Gastroesophageal sphincter (tissue), 4 donors: ENCODE measurements at regions not wholly inside any gene's neighbourhood (a gene's known extent, or its start where the extent isn't known, plus 50 kb on each side); places are given as distances from the start of the nearest gene placed in this dataset.
A peak's percentile ranks its signal among the peaks of the same experiment; 100 is the strongest.

ENCODE experiments used
- ATAC-seq: fragments of 150-250 bp; one replicate; pipeline ENCODE4 v1.9.1; 2016; ENCODE audit warnings: mild to moderate bottlenecking, moderate library complexity
- H3K27ac ChIP-seq, 4 donors: fragments of 200-600 bp; sonication (generic) in 3 of 4; 1 replicate in 3 of 4; 2 replicates in 1 of 4; pipeline ENCODE4 v1.5.1; 2016 to 2019
- H3K27me3 ChIP-seq: fragments of 200-600 bp; sonication (generic); one replicate; pipeline ENCODE4 v1.5.1; 2019
- H3K36me3 ChIP-seq, 2 donors: fragments of 200-600 bp; sonication (generic); one replicate each; pipeline ENCODE4 v1.5.1; 2019; ENCODE audit warnings: control low read depth in 1 of 2
- H3K4me1 ChIP-seq, 3 donors: fragments of 200-600 bp; sonication (generic); 1 replicate in 2 of 3; 2 replicates in 1 of 3; pipeline ENCODE4 v1.5.1; 2016 to 2019; ENCODE audit warnings: control low read depth in 2 of 3
- H3K4me3 ChIP-seq, 2 donors: fragments of 200-600 bp; sonication (generic); one replicate each; pipeline ENCODE4 v1.5.1; 2019; ENCODE audit warnings: mild to moderate bottlenecking in 1 of 2, moderate library complexity in 1 of 2
- H3K9me3 ChIP-seq, 3 donors: fragments of 200-600 bp; sonication (generic); one replicate each; pipeline ENCODE4 v1.5.1; 2017 to 2019; ENCODE audit warnings: control low read depth in 2 of 3
- EP300 ChIP-seq: sonication (generic); formaldehyde crosslinking; IDR thresholded peaks from one replicate; pipeline ENCODE4 v1.6.1; 2017; ENCODE audit warnings: antibody characterized with exemption, mild to moderate bottlenecking
- POLR2A ChIP-seq, 2 donors: fragments of 450-650 bp; IDR thresholded peaks; one replicate each; pipeline ENCODE4 v1.6.1; 2017; ENCODE audit warnings: antibody characterized with exemption in 2 of 2, mild to moderate bottlenecking in 2 of 2, moderate library complexity in 1 of 2
- POLR2AphosphoS5 ChIP-seq: sonication (generic); formaldehyde crosslinking; IDR thresholded peaks from one replicate; pipeline ENCODE4 v1.6.1; 2017; ENCODE audit warnings: antibody characterized with exemption
- WGBS, 2 donors: methylation state at CpG; one replicate each; pipeline ENCODE4 v1.1.5; 2018; ENCODE audit warnings: low coverage in 1 of 2; 5-methylcytosine and 5-hydroxymethylcytosine counted together
- TF ChIP-seq, protein P1 (sequence below), 4 experiments: fragments of 200-600 bp in 2 of 4; fragments of 450-650 bp in 2 of 4; sonication (generic) in 1 of 4; IDR thresholded peaks; one replicate each; pipeline ENCODE4 v1.5.1; 2017 to 2019; ENCODE audit warnings: antibody characterized with exemption in 4 of 4, mild to moderate bottlenecking in 2 of 4, moderate library complexity in 2 of 4

DNA sequence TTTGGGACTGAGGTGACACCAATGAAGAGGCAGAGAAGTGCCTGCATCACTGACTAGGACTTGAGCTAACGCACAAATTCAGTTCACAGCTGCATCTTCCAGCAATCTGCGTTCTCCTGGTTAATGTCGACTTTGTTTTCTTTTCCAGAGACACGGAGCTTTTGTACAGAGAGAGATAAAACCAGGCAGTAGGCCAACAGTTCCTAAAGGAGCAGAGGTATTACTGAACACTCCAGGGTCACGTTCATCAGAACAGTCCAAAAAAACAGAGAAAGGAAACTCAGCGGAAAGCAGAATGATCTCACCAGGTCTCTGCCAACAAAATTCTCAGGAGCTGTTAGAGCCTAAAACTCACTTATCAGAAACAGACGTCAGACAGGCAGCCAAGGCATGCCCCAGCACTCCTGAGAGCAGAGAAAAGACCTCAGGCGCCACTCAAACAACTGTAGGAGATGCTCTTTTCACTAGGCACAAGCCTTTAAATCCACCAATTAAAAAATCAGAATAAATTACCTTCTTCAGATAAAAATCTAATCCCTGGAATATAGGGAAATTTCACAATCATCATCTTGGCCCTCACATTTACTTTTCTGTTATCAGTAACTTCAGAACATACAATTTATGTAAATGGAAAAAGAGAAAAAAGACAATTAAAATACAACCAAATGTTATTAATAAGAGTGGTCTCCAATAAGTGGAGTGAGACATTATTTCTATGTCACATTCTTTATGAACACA is 95.9 kb upstream of the SPTBN1 start:
- Histone ChIP-seq H3K4me3 (peak overlapping the region; percentile 5 to 23), H3K27ac (peak overlapping the region; percentile 72 to 78 (median 76)), H3K36me3 (no peaks in the 10 kb centered on the region), H3K27me3 (no peaks in the 10 kb centered on the region), H3K9me3 (peaks cover 0 to 4% (median 0%) of the 10 kb centered on the region in 3 donors), H3K4me1 (peaks cover 0 to 15% (median 4%) of the 10 kb centered on the region in 3 donors)
- 11 to 18% methylated on average over 5 of the region's 8 CpGs for WGBS, 2 donors
- TF ChIP-seq POLR2AphosphoS5 = peak; percentile 65
- no peak for TF ChIP-seq EP300
- ATAC-seq = peak; percentile 86

DNA sequence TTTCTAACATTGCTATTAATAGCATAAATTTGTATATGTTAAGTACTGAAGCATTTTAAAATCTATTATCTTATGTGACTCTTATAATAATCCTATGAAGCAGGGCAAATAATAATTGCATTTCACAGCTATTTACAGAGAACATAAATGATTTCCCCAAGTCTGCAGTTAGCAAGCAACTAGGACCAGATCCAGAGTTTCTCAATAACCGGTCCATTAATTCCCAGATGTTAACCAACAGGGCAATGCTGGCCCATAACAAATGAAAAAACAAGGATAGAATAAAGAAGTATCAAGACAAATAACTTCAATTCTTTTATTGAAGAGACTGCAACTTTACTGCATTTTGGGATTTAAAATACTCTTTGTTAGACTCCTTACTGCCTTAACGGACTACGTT is 91.7 kb upstream of the SPTBN1 start:
- no peak for TF ChIP-seq EP300
- TF ChIP-seq, protein P1, sequence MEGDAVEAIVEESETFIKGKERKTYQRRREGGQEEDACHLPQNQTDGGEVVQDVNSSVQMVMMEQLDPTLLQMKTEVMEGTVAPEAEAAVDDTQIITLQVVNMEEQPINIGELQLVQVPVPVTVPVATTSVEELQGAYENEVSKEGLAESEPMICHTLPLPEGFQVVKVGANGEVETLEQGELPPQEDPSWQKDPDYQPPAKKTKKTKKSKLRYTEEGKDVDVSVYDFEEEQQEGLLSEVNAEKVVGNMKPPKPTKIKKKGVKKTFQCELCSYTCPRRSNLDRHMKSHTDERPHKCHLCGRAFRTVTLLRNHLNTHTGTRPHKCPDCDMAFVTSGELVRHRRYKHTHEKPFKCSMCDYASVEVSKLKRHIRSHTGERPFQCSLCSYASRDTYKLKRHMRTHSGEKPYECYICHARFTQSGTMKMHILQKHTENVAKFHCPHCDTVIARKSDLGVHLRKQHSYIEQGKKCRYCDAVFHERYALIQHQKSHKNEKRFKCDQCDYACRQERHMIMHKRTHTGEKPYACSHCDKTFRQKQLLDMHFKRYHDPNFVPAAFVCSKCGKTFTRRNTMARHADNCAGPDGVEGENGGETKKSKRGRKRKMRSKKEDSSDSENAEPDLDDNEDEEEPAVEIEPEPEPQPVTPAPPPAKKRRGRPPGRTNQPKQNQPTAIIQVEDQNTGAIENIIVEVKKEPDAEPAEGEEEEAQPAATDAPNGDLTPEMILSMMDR (IDR thresholded peaks at IDR 0.05) = no peak
- TF ChIP-seq POLR2AphosphoS5 = no peak
- TF ChIP-seq POLR2A (IDR thresholded peaks at IDR 0.05) = no peak
- H3K36me3 ChIP-seq = no peaks in the 10 kb centered on the region
- no peaks in the 10 kb centered on the region for H3K27me3 ChIP-seq
- peaks cover 0 to 21% (median 0%) of the 10 kb centered on the region in 3 donors for H3K9me3 ChIP-seq
- ATAC-seq = no peak
- H3K27ac ChIP-seq = no peak overlapping the region
- no peak overlapping the region for H3K4me3 ChIP-seq
- WGBS, 2 donors = 79 to 96% methylated on average over 3 of the region's 3 CpGs
- H3K4me1 ChIP-seq = peaks cover 0 to 12% (median 4%) of the 10 kb centered on the region in 3 donors

DNA sequence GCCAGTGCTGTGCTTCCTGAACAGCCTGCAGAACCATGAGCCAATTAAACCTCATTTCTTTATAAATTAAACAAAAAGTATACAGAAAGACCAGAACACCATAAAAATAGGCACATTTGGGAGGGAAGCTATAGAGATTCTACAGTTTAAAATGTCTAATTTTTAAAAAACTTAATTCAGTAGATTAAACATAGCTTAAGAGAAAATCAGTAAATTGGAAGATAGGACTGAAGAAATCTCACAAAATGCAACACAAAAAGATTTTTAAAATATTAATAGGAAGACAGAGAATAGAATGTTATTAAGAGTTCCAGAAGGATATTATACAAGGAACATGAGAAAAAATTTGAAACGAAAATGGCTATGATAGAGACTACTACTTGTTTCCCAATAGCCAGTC is 90.5 kb upstream of the SPTBN1 start:
- TF ChIP-seq, protein P1 (IDR thresholded peaks at IDR 0.05) = no peak
- TF ChIP-seq POLR2A (IDR thresholded peaks at IDR 0.05) (no peak), POLR2AphosphoS5 (no peak), EP300 (no peak)
- Histone ChIP-seq H3K4me1 (peaks cover 0 to 10% (median 0%) of the 10 kb centered on the region in 3 donors), H3K27me3 (no peaks in the 10 kb centered on the region), H3K36me3 (no peaks in the 10 kb centered on the region), H3K9me3 (peaks cover 0 to 21% (median 0%) of the 10 kb centered on the region in 3 donors), H3K4me3 (no peak overlapping the region), H3K27ac (no peak overlapping the region)
- no peak for ATAC-seq
- WGBS, 2 donors = 88 to 100% methylated on average over 1 of the region's 1 CpG

DNA sequence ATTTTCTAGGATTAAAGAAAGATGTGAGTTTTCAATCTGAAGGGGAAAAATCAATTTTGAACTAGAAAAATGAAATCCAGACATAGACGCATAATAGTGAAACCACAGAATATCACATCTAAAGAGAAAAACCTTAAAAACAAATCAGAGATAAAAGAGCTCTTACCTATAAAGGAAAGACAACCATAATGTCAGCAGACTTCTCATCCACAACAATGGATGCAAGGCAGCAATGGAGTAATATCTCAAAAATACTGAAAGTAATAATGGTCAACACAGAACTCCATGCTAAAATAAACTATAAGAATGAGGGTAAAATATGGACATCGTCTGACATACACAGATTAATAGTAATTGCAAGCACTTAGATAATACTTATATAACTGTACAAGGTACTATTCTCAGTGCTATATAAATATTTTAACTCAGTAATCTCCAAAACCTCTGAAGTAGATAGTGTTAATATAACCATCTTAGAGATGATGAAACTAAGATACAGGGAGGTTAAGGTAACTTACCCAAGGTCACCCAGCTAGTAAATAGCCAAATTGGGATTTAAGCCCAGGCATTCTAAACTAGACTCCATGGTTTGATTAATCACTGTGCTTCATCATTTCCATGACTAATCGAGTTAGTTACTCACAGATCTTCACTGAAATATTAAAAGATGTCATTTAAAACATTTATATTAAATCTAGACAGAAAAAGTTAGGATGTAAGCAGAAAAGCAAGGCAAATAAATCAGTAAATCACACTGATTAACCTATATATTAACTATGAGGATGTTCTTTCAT is 89.4 kb upstream of the SPTBN1 start:
- no peak overlapping the region for H3K4me3 ChIP-seq
- ATAC-seq = no peak
- no peaks in the 10 kb centered on the region for H3K36me3 ChIP-seq
- peaks cover 0 to 18% (median 9%) of the 10 kb centered on the region in 3 donors for H3K4me1 ChIP-seq
- TF ChIP-seq EP300 (no peak), POLR2AphosphoS5 (no peak), POLR2A (IDR thresholded peaks at IDR 0.05) (no peak)
- TF ChIP-seq, protein P1 (IDR thresholded peaks at IDR 0.05) = no peak
- 71 to 90% methylated on average over 2 to 3 of the region's 3 CpGs for WGBS, 2 donors
- H3K27ac ChIP-seq = no peak overlapping the region
- peaks cover 0 to 21% (median 0%) of the 10 kb centered on the region in 3 donors for H3K9me3 ChIP-seq
- no peaks in the 10 kb centered on the region for H3K27me3 ChIP-seq

DNA sequence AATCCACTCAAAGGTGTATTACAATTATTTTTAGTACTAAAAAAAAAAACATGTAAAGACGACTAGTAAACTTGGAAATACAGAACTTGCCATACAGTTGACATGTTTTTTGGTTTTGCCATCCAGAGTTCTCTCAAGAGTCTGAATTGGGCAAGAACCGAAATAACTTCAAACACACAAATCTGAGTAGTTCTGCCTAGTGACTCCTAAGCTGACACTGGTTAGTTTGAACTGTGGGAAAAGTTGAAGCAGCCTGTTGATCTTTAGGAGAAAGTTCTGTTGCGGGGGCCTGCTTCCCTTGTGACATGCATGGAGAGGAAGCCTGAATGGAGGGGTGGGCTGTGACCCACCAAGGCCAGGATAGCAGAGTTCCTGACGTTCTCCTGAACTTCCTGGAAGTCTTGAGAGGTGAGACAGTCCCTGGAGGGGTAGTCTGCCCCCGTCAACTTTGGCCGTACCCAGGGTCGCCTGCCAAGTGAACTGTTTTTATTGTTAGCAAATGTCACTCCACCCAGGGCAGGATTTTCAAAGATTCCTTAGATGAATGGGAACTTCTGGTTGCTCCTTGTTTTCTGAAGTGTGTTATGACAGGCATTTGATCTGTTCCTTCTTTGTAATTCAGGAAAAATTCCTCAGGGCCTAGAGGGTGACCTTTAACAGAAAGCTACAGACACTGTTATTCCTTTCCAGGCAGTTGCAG is 85.6 kb upstream of the SPTBN1 start:
- peak overlapping the region; percentile 29 to 69 (median 62) for H3K27ac ChIP-seq
- ATAC-seq = peak; percentile 32
- WGBS, 2 donors = 61 to 83% methylated on average over 3 to 6 of the region's 7 CpGs
- H3K36me3 ChIP-seq = no peaks in the 10 kb centered on the region
- peaks cover 0 to 21% (median 0%) of the 10 kb centered on the region in 3 donors for H3K9me3 ChIP-seq
- TF ChIP-seq POLR2A (IDR thresholded peaks at IDR 0.05) = no peak
- TF ChIP-seq, protein P1 (IDR thresholded peaks at IDR 0.05) = no peak
- TF ChIP-seq POLR2AphosphoS5 = no peak
- no peak for TF ChIP-seq EP300
- H3K4me1 ChIP-seq = peaks cover 0 to 28% (median 10%) of the 10 kb centered on the region in 3 donors
- H3K4me3 ChIP-seq = no peak overlapping the region
- no peaks in the 10 kb centered on the region for H3K27me3 ChIP-seq
